Erythroblast (primary cell): ENCODE measurements at regions not wholly inside any gene's neighbourhood (a gene's known extent, or its start where the extent isn't known, plus 50 kb on each side); places are given as distances from the start of the nearest gene placed in this dataset.

ENCODE experiments used
- GATA1 ChIP-seq: IDR thresholded peaks from 2 replicates; pipeline ENCODE4 v1.6.1; 2011; ENCODE audit warnings: low read depth, mild to moderate bottlenecking, control low read depth, low read length, moderate library complexity
- POLR2A ChIP-seq: IDR thresholded peaks from 2 replicates; pipeline ENCODE4 v1.6.1; 2011; ENCODE audit warnings: mild to moderate bottlenecking, low read length

- TF ChIP-seq POLR2A (no peak), GATA1 (no peak)
These were observed 132.9 kb upstream of the PKDCC start for GRCh38 chr2:41914936-41915335.
